RWPE1 (cell line): ENCODE measurements at regions not wholly inside any gene's neighbourhood (a gene's known extent, or its start where the extent isn't known, plus 50 kb on each side); places are given as distances from the start of the nearest gene placed in this dataset.

Experiments
- CTCF ChIA-PET: fragments of 350-600 bp; sonication (Branson Sonifier 250); formaldehyde crosslinking; extraction: SDS; loops from one replicate; lab custom pipeline; 2021; lab: Yijun Ruan, JAX
- POLR2A ChIA-PET: fragments of 400-600 bp; formaldehyde crosslinking; extraction: SDS; loops from one replicate; lab custom pipeline; 2020; ENCODE audit warnings: antibody characterized with exemption; ENCODE audit not compliant: low non-redundant PET; lab: Yijun Ruan, JAX
- DNase-seq: peaks from one replicate; pipeline ENCODE4 v3.0.0; 2012; ENCODE audit warnings: low spot score
- H3K27ac ChIP-seq: fragments of 450-650 bp; 2 replicates; pipeline ENCODE4 v1.5.1; 2017
- TF ChIP-seq, protein P1 (sequence below): fragments of 450-650 bp; conservative IDR thresholded peaks from 2 replicates; pipeline ENCODE4 v1.5.1; 2017; ENCODE audit warnings: low read depth, mild to moderate bottlenecking

DNA sequence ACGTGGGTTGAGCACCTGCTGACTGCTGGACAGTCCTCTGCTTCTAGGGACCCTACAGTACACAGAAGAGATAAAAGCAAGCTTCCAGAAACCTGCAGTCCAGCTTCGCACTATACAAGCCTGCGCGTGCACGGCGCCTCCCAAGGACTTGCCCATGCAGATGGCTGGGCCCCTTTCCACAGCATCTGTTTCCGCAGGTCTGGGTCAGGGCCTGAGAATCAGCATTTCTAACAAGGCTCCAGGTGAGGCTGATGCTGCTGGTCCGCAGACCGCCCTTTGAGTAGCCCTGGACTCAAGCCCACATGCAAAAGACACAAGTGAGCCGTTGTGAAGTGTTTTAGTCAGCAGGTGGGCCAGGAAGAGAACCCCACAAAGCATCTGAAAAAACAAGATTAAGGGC, 133.1 kb downstream of the HSD17B3 start:
- no peak for DNase-seq
- no peak overlapping the region for H3K27ac ChIP-seq
- TF ChIP-seq, protein P1, sequence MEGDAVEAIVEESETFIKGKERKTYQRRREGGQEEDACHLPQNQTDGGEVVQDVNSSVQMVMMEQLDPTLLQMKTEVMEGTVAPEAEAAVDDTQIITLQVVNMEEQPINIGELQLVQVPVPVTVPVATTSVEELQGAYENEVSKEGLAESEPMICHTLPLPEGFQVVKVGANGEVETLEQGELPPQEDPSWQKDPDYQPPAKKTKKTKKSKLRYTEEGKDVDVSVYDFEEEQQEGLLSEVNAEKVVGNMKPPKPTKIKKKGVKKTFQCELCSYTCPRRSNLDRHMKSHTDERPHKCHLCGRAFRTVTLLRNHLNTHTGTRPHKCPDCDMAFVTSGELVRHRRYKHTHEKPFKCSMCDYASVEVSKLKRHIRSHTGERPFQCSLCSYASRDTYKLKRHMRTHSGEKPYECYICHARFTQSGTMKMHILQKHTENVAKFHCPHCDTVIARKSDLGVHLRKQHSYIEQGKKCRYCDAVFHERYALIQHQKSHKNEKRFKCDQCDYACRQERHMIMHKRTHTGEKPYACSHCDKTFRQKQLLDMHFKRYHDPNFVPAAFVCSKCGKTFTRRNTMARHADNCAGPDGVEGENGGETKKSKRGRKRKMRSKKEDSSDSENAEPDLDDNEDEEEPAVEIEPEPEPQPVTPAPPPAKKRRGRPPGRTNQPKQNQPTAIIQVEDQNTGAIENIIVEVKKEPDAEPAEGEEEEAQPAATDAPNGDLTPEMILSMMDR = no peak
- CTCF ChIA-PET = interaction anchor here (0.5 kb wide), 1 partner anchor 1013 kb away, joined by 4 read pairs; no protein-coding TSS in a partner anchor
- POLR2A ChIA-PET = no interaction called here

DNA sequence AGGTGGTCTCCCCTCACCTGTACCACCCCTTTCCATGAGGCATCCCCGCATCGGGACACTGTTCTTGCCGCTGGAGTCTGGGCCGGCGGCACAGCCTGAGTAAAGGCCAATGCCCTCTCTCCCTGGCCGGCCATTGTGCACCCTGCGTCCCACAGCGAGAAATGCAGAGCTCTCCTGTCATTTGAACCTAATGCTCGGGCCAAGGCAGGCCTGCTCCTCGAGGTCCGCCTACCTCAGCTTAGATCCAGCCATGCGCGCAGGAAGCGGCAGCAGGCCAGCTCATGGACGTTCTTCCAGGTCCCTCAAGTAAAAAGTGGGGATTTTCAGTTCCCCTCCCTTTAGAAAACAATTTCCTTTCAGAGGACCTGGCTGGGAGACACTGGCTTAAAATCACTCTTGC, 135.0 kb downstream of the HSD17B3 start:
- CTCF ChIA-PET = no interaction called here
- no peak overlapping the region for H3K27ac ChIP-seq
- POLR2A ChIA-PET = interaction anchor here (0.6 kb wide), 1 partner anchor 38 kb away, joined by 4 read pairs; no protein-coding TSS in a partner anchor
- TF ChIP-seq, protein P1 = no peak
- no peak for DNase-seq

DNA sequence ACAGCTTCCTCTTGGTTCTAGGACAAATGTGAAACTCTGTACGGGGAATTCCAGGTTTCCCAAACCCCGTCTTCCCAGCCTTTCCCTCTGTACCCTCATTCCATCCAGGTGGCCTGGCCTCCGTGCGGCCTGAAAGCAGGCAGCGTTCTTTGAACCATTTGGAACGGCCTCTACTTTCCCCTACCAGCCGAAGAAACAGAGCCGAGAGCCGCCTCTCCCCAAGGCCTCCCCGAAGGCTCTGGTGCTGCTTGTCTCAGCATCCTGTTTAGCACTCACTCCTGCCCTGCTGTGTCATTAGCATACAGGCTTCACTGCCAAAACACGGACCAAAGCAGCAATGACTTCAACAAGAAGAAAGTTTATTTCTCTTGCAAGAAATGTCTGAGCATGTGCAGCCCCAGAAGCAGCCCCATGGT, 137.7 kb downstream of the HSD17B3 start:
- H3K27ac ChIP-seq = no peak overlapping the region
- TF ChIP-seq, protein P1 = no peak
- DNase-seq = no peak
- CTCF ChIA-PET = no interaction called here
- POLR2A ChIA-PET = no interaction called here

DNA sequence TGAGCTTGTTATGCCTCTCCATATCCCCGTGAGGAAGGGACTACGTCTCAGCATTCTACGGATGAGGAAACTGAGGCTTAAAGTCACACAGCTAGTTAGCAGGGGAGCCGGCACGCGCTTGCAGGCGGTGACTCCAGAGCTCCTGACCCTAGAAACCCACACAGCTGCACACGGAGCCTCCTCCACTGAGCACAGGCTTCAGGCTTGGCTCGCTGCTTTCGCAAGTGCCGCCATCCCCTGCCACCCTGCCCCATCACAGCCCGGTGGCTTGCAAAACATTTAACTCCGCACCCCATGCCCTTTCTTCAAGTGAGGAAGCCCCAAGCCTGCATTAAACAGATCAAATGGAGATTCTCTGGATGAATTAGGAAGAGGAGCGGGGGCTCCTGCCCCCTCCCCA, 138.3 kb downstream of the HSD17B3 start:
- H3K27ac ChIP-seq = no peak overlapping the region
- DNase-seq = no peak
- TF ChIP-seq, protein P1 = no peak
- CTCF ChIA-PET = no interaction called here
- POLR2A ChIA-PET = no interaction called here

DNA sequence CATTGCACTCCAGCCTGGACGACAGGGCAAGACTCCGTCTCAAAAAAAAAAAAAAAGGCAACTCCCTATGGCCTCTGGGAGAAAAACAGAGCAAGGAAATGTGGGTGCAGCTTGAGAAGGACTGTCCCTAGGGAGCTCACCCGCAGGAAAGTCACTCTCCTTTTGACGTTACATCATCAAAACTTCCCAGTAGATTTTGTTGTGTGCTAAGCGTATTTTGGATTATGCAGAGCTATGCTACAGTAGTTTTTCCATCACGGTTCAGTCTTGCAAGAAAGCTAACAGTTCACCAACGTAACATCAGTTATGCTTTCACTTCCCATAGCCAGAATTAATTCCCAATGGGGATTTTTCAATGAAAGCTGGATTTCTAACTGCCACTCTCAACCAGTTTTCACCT, 138.8 kb downstream of the HSD17B3 start:
- ChIA-PET CTCF (no interaction called here), POLR2A (no interaction called here)
- DNase-seq = no peak
- TF ChIP-seq, protein P1 = no peak
- no peak overlapping the region for H3K27ac ChIP-seq

DNA sequence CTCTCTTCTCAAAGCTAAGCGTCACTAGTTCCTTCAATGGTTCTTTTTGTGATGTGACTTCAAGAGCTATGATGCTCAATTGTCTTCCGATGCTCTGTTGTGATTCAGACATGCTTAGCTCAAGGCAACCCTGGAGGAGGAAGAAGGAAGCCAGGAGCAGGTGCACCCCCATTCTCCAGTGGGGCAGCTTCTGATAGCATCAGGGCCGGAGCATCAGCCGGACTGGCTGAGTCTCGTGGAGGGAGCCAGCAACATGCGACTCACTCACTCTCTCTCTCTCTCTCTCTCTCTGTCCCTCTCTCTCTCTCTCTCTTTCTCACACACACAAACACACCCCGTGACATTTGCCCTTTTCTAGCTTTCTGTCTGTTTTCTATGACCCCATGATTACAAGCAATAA, 140.2 kb downstream of the HSD17B3 start:
- CTCF ChIA-PET = no interaction called here
- TF ChIP-seq, protein P1 = no peak

More for the DNA sequence above, 140.2 kb downstream of the HSD17B3 start:
- POLR2A ChIA-PET = no interaction called here
- H3K27ac ChIP-seq = no peak overlapping the region
- no peak for DNase-seq
